GM18858 (cell line): ENCODE measurements at regions not wholly inside any gene's neighbourhood (a gene's known extent, or its start where the extent isn't known, plus 50 kb on each side); places are given as distances from the start of the nearest gene placed in this dataset.

Experiments
- ATAC-seq: cut with Tn5 transposase; IDR thresholded peaks from one replicate; pipeline ENCODE4 v1.9.1; 2021; ENCODE audit not compliant: unreplicated experiment

DNA sequence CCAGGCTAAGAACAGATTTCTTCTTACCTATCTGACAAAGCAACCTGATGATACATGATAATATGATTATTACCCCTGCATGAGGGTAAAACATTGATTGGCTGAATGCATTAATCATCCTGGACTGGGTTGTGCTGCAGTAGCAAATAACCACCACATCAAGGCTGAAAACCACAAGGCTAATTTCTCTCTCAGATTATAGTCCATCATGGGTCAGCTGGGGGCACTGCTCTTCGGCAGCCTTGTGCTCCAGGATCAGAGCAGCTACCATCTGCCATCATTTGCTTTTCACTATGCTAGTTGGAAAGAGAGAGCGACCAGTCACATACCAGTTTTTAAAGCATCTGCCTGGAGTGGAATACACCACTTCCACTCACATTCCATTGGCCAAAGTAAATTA lies 383.5 kb downstream of the RASEF start:
- no peak for ATAC-seq

DNA sequence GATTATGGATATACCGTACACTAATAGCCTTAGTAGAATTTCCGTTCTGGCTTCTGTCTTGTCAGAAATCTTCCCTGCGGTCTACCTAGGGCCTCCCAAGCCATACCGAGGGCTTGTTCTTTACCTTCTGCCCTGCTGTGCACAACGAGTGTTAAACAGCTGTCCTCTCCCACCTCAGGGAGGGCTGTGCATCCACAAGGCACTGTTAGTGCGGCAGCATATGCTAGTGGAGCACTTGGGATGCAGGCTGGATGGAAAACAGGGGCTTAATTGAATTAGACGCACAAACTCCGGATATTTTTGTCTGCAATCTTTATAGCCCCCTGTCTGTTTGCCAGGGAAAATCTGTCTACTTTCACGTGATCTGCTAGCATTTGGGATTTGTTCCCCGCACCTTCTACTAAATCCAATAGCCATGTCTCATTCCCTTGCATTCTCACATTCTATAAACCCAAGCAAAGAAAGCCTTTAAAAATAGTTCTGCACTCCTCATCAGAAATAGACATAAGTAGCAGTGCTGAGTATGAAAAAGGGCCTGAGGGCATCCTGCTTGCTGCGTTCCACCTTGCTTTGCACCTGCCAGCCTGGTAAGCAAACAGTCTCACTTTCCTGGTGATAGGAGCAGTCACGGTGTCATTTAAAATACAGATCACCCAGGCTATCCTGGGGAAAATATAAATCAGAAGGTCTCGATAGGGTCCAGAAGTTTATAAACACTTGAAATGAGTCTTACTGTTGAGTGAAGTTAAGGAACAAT lies 382.6 kb downstream of the RASEF start:
- no peak for ATAC-seq

DNA sequence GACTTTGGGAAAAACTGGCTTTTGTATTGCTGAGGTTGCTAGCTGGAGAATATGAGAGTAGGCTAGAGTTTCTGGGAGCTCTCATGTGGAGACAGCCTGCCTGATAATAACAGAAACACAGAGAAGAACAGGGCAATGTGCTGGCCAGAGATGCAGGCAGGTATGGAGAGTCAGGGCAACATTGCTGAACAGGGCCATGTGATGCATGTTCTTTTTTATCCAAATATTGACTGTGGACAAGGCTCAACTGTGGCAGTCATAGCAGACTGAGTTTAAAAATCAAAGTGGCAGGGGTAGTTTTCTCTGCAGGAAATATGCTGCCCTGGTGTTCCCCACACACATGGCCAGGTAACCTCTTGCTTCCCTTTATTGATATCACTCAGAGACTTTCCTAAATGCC lies 381.1 kb downstream of the RASEF start:
- ATAC-seq, result no peak

DNA sequence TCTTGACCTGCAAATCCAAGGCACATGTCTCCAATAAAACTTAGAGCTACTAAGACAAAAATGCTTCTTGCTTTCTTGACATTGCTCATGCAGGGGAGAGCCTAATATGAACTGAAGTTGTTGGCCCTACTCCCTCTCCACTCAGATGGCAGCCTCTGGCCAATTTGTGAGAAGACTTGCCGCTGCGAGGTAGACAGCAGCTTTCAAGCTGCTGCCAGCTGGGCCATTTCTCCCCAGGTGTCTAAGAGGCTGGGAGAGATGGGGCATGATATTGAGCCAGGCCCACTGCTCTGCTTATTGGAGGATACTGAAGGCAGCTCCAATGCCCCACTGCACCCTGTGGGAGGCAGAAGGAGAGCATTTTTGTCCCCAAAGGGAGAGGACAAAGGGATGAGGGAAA lies 380.5 kb downstream of the RASEF start:
- ATAC-seq, result no peak

DNA sequence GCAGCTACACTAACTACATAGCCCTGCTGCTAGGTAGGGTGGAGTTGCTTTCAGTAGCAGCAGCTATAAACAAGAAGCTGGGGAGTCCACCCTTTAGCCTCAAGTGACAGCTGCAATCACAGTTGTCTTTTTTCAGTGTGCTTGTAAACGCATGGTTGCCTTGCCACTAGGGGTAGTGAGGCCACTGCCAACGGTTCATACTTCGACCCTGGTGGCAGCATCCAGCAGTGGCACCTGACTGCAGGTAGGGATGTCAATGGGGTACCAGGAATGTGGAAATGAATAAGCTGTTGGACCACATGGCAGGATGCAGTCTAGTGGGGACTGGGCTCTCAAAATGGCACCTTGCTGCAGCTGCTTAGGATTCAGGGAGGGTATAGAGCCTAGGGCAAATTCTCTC lies 367.2 kb downstream of the RASEF start:
- ATAC-seq, result no peak

DNA sequence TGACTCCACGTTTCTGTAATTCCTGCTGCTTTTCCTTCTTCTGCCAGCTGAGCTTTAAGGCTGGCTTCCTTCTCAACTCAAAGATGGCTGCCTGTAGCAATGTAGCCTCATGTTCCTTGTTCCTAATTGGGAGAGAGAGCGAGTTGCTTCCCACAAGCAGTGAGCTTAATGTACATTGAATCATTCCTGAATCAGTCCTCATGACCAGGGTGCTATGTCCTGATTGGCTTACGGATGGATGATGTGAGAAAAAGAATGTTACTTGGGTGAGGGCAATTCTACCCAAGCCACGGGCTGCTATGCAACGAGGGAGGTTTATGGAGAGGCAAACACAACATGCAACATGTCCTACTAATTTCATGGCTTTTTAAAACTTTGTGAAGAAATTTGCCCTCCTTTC lies 356.2 kb downstream of the RASEF start:
- no peak for ATAC-seq

DNA sequence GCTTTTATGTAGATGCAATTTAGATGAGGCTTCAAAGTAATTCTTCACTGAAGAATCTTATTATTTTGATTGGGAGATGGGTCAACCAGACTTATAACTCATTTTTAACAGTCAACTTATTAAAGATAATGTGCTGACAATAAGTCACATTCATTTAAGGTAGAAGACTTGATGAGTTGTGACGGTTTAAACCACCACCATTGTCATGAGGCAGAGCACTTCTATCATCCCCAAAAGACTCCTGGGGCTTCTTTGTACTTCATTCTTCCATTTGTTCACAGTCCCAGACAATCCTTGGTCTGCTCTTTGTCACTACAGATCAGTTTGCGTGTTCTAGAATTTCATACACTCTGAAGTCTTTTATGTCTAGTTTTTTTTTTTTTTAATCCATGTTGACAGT lies 346.1 kb downstream of the RASEF start:
- ATAC-seq, result no peak

DNA sequence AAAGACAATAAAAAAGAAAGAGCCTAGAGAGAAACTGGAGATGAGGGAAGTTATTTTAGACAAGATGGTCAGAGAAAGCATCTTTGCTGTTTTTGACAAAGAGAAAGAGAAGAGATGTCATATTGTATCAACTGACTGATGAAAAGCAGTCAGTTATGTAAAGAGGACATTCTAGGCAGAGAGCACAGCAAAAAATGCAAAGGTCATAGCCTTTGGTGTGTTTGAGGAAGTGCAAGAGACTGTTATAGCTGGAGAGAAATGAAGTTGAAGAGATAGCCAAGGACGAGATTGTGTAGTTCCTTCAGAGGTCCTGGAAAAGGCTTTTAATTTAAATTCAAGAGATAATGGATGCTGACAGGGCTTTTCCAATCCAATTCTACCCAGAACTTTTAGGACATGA lies 342.4 kb downstream of the RASEF start:
- no peak for ATAC-seq

DNA sequence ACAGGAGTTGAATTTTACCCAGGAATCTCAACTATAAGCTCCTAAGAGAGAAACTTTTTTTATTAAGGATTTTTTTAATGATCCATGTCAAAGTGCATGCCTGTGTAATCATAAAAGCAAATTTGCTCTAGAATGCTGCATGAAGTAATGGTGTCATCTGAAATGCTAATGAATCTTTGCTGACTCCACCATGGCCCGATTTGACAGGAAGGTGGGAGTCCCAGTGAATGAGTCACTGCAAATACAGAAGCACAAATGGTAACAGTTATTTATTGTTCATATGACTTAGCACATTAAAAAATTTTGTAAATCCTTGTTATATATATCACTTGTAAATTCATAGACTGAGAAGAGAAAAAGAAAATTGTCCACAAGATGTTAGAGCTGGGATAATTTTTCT lies 341.3 kb downstream of the RASEF start:
- no peak for ATAC-seq

DNA sequence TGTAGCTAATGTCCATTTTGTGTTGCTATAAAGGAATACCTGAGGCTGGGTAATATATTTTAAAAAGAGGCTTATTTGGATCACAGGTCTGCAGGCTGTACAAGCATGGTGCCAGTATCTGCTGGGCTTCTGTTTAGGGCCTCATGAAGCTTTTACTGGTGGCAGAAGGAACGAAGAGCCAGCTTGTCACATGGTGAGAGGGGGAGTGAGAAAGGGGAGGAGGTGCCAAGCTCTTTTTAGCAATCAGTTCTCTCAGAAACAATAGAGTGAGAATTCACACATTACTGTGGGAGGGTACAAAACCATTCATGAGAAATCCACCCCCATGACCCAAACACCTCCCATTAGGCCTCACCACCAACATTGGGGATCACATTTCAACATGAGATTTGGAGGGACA lies 340.9 kb downstream of the RASEF start:
- ATAC-seq, result no peak

DNA sequence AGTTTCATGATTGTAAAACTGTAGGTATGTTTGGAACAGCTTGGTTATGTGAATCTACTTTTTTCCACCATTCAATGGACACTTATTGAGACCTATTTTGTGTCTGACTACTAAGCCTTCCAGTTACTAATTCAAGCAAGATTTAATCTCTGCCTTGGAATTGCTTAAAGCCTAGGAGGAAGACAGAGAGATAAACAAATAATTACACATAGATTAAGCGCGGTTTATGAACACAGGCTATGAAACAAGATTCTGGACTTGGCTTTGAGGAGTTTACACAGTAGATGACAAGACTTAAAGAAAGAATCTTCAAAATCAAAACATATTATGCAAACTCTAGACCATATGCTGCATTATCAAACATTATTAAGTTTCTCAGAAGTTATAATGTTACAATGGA lies 340.4 kb downstream of the RASEF start:
- no peak for ATAC-seq

DNA sequence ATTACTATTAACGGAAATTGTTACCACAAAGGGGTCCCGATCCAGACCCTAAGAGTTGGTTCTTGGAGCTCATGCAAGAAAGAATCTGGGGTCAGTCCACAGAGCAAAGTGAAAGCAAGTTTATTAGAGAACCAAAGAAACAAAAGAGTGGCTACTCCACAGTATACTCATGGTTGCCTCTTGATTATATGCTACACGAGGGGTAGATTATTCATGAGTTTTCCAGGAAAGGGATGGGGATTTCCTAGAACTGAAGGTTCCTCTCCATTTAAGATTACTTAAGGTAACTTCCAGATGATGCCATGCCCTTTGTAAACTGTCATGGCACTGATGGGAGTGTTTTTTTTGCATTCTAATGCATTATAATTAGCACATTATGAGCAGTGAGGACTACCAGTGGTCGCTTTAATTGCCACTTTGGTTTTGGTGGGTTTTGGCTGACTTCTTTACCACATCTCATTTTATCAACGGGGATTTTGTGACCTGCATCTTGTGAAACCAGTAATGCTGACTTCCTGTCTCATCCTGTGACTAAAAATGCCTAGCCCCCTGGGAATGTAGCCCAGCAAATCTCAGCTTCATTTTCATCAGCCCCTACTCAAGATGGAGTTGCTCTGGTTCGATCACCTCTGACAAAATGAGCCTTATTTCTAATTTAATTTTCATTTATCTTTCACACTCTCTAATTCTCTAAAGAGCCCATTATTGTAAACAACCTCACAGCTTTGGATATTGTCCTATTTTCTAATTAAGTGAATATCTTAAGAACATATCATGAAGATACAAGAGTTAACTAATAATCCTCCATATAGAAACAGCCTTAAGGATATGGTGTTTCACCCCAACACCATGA lies 336.3 kb downstream of the RASEF start:
- no peak for ATAC-seq

DNA sequence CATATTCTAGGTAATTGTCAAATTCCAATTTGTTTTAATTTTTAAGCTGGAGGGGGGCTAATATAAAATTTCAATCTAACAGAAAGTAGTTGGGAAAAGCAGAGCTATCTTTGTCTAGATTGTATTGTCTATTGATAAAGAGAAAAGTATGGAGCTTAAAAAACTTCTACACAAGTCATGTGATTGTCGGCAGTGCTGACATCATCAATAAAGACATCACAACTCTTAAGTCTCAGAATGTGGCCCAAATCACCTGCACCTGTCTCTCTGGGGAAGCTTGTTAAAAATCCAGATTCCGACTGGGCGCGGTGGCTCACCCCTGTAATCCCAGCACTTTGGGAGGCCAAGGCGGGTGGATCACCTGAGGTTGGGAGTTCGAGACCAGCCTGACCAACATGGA lies 333.8 kb downstream of the RASEF start:
- ATAC-seq, result no peak

DNA sequence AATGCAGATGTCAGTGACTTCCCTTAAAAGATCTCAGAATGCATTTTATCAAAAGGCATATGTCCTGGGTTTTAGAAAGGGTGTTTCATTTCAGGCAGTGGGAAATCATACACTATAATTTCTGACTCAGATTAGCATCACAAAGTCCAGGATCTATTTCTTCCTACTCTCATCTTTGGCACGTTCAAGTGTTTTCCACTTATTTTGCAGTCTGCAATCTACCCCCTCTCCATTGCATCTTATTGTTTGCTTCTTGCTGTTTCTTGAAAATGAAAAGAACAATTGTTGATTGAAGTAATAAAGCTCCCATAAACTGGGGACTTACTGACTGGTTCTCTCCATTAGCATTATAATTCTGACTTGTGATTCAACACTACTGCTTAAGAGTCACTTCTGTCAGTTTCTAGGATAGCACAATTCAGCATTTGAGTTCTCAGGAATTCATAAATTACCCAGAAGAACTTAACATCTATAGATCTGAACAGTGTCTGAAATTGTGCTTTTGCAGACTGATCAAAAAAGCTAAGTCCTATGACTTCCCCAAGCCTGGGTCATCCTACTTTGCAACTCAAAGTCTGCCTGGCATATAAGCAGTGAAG lies 332.9 kb downstream of the RASEF start:
- ATAC-seq, result no peak

DNA sequence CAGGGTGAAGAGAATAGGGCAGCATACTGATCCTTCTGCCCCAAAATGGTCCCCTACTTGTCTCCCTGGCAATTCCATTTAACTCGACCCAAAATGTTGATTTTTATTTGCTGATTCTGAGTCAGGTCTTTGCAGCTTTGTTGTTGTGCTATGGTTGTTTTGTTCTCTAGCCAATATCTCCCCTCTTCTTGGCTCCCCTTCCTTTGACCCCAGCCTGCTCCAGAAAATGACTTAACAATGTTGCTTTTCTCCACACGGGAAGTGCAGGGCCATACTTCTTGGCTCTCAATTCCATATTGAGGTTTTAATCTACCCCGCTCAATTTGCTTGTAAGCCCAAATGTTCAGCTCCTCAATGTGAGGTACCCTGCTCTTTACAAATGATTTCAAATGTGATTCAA lies 330.0 kb downstream of the RASEF start:
- ATAC-seq, result no peak

DNA sequence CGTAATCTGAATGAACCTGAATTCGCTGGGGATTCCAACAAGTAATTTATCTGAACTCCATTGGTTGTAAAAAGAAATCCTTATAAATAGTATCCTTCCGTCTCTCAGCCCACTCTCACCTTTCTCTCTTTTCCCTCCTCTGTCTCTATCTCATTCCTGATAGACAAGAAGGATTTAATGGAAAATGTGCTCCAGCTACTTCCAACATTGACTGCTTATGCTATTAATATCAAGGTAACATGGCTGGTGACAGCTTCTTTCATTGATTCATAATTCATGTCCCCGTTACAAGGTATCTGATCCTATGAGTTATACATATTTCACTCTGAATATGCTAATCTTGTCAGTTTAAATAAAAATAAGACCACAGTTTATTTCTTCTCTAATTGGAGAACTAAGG lies 326.8 kb downstream of the RASEF start:
- no peak for ATAC-seq

DNA sequence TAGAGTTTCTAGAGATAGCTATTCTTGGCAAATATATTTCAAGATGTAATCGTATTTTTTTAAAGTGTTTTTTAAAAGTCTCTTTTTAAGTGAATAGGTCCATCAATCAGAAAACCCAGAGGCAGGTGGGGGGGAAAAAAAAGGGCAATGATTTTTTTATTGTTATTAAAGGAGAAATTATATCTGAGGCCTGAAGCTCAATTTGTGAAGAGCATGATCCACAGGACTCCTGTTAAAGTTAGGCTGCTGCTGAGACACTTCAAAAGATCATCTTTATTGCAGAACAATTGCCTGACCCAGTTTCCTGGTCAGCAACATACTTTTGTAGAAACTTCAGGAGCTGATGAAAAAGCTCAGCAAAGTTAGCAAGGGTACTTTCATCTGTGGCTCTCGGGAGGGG lies 326.2 kb downstream of the RASEF start:
- no peak for ATAC-seq

DNA sequence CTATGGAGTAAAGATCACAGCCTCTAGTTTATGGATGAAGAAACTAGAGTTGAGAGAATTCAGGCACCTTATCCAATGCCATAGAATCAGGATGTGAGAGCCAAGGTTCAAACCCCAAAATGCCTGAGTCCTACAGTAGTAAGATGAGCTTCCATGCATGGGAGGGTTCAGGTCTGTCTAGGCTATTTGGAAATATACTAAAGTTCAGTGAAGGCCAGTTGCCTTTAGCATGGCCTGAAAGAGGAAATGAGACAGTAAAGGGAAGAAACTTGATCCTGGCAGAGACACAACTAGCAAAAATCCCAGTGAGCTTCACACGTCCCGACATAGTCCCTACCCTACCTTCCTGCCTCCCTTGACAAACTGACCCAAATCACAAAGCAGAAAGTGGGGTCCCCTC lies 317.0 kb downstream of the RASEF start:
- no peak for ATAC-seq

DNA sequence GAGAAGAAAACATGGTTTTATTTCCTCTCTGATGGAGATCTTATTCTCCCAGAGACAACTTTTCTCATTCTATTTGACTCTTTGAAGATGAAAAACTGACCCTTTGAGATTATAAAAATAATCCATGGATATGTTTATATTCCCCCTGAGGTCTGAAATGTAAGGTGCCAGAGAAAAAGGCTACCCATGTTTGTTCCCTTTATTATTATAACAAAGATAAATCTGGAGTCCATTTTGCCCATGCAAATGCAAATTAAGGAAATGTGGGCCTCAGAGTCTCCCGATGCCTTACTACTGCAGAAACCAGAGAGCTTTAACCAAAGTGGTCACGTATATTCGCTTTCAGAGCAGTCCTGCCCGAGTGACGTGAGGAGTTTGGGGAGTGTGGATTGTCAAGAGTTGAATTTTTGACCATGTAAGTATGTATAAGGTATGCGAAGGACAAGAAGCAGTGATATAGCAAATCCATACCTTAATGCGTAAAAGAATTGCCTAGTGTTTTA lies 312.5 kb downstream of the RASEF start:
- no peak for ATAC-seq

DNA sequence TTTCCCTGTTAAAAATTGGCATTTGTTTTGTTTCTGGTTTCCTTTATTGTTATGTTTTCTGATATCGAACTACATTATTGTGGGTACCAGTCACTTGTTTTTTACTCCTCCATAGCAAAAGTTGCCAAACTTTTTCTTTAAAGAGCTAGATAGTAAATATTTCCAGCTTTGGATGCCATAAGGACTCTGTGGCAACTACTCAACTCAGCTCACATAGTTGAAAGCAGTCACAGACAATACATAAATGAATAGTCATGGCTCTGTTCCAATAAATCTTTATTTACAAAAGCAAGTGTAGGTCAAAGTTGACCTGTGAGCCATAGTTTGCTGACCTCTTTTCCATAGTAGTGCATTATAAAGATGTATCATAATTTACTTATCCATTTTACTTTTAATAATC lies 305.0 kb downstream of the RASEF start:
- no peak for ATAC-seq

DNA sequence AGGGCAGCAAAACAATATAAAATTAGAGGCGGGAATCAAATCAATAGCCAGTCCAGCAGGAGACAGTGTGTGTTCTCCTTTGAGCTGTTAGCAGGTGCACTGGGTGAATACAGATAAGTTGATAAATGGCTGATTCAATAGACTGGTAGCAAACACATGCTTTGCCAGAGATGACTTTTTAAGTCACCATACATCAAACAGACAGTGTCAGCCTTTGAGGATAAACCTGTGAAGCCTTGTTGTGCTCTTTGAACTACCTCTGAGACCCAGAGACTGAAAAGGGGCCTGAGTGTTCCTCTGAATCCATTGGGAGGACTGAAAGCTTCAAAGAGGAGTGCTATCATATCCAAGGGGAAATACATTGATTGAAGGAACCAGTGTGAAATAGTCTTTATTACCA lies 301.9 kb downstream of the RASEF start:
- no peak for ATAC-seq

DNA sequence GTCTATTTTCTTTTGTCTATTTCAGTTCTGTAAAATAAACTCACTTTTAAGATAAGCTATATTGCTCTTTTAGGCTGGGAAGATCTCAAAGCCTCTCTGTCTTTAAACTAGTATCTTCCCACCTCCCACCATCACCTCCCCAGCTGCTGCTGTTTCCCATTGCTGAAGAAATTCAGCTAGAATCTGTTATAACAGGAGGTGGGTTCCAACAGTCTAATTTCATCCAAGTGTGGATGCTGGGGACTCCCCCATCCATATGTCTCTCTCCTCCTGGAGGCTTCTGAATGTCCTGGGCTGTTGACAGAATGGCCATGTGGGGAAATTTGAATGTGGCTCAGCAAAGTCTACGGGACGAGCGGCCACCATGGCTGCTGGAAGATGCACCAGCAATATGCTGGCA lies 301.0 kb downstream of the RASEF start:
- no peak for ATAC-seq
